ENCODE measurements at regions not wholly inside any gene's neighbourhood (a gene's known extent, or its start where the extent isn't known, plus 50 kb on each side); places are given as distances from the start of the nearest gene placed in this dataset.
A peak's percentile ranks its signal among the peaks of the same experiment; 100 is the strongest.

DNA sequence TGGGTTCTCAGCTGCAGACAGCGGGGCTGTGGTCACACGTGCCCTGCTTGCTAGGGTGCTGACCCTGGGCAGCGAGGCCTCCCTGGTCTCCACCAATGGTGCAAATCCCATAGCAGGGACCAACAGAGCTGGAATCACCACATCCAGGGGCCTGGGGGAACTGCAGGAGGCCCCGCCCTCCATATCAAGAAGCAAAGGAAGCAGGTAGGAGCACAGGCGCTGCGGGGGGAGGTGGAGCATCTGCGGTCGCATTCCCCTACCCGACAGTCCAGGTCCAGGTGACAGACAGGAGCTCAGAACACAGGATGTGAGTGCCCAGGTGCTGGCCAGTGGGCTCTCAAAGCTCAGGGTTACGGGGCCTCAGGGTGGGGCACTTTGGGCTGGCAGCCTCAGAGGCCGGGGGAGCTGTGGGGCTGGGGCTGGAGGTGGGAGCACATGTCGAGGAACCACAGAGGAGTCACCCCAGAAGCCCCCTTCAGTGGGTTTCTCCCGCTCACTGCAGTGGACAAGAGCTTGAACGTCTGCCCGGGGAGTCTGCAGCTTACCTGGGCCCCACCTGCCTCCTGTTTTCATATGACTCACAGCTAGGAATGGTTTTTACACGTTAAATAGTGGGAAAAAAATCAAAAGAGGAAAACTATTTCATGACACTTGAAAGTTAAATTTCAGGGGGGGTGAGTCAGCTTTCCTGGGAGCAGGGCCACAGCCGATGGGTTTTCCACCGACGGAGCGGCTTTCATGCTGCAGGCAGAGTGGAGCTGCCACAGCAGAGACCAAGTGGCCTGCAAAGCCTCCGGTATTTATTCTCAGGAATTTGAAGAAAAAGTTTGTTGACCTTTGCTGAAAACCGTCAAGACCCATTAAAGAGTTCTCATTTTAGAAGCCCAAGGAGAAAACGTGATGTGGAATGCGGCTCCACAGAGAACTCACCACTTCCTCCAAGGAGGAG is 148.7 kb upstream of the PPP2R2D start:
- Histone ChIP-seq H3K4me1 (ENCODE audit: control insufficient read depth, insufficient read depth, low read length) (peaks cover 50% of the 10 kb centered on the region), H3K9me3 (ENCODE audit: control insufficient read depth, low read length) (no peaks in the 10 kb centered on the region), H3K36me3 (ENCODE audit: control insufficient read depth, insufficient read depth, low read length) (no peaks in the 10 kb centered on the region), H3K4me3 (ENCODE audit: insufficient read depth, low read depth, low read length) (no peak overlapping the region), H3K27ac (ENCODE audit: insufficient read depth, low read depth, low read length, poor library complexity, severe bottlenecking) (peak overlapping the region; percentile 20), H3K27me3 (ENCODE audit: control insufficient read depth, insufficient read depth, low read length, poor library complexity, severe bottlenecking) (no peaks in the 10 kb centered on the region)
- 73 to 74% methylated on average over 24 of the region's 24 CpGs for WGBS, 2 experiments

DNA sequence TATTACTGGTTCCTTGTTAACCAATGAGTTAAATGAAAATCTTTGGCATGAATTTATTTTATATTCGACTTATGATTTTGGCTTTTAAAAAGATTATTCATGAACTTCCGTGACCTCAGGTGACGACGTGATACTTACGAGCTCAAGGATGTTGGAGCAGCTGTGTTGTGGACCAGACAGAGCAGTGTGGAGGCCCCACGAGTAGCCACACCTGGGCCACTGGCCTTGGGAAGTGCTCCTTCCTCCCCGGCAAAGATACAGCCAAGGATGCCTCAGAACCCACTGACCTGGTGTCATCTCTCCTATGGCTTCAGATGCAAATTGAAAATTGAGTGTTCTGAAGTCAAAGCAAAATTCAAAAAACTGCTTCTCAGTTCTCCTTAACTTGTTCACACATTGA is 147.5 kb upstream of the PPP2R2D start:
- H3K4me3 ChIP-seq (ENCODE audit: insufficient read depth, low read depth, low read length) = no peak overlapping the region
- no peaks in the 10 kb centered on the region for H3K9me3 ChIP-seq (ENCODE audit: control insufficient read depth, low read length)
- no peaks in the 10 kb centered on the region for H3K36me3 ChIP-seq (ENCODE audit: control insufficient read depth, insufficient read depth, low read length)
- 86 to 89% methylated on average over 7 of the region's 7 CpGs for WGBS, 2 experiments
- H3K27me3 ChIP-seq (ENCODE audit: control insufficient read depth, insufficient read depth, low read length, poor library complexity, severe bottlenecking) = no peaks in the 10 kb centered on the region
- H3K27ac ChIP-seq (ENCODE audit: insufficient read depth, low read depth, low read length, poor library complexity, severe bottlenecking) = no peak overlapping the region
- peaks cover 55% of the 10 kb centered on the region for H3K4me1 ChIP-seq (ENCODE audit: control insufficient read depth, insufficient read depth, low read length)

DNA sequence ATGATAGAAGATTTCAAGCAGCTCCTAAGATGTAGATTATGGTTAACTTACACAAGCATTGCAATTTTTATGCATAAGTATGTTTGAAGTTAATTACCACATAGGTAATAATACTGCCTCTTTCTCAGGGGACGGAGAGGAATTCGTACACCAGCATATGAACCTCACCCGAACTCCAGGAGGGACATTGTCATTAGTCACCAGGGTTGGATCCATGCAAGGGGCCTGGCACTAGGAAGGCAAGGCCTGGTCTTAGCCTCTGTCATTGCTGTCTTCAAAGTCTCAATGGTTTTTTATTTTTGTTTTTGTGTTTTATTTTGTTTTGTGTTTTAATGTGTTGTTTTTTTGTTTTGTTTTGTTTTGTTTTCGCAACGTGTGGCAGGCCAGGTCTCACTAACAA is 145.6 kb upstream of the PPP2R2D start:
- no peak overlapping the region for H3K27ac ChIP-seq (ENCODE audit: insufficient read depth, low read depth, low read length, poor library complexity, severe bottlenecking)
- 92 to 93% methylated on average over 5 of the region's 5 CpGs for WGBS, 2 experiments
- peaks cover 46% of the 10 kb centered on the region for H3K4me1 ChIP-seq (ENCODE audit: control insufficient read depth, insufficient read depth, low read length)
- no peaks in the 10 kb centered on the region for H3K36me3 ChIP-seq (ENCODE audit: control insufficient read depth, insufficient read depth, low read length)
- H3K27me3 ChIP-seq (ENCODE audit: control insufficient read depth, insufficient read depth, low read length, poor library complexity, severe bottlenecking) = no peaks in the 10 kb centered on the region
- no peak overlapping the region for H3K4me3 ChIP-seq (ENCODE audit: insufficient read depth, low read depth, low read length)
- H3K9me3 ChIP-seq (ENCODE audit: control insufficient read depth, low read length) = no peaks in the 10 kb centered on the region

DNA sequence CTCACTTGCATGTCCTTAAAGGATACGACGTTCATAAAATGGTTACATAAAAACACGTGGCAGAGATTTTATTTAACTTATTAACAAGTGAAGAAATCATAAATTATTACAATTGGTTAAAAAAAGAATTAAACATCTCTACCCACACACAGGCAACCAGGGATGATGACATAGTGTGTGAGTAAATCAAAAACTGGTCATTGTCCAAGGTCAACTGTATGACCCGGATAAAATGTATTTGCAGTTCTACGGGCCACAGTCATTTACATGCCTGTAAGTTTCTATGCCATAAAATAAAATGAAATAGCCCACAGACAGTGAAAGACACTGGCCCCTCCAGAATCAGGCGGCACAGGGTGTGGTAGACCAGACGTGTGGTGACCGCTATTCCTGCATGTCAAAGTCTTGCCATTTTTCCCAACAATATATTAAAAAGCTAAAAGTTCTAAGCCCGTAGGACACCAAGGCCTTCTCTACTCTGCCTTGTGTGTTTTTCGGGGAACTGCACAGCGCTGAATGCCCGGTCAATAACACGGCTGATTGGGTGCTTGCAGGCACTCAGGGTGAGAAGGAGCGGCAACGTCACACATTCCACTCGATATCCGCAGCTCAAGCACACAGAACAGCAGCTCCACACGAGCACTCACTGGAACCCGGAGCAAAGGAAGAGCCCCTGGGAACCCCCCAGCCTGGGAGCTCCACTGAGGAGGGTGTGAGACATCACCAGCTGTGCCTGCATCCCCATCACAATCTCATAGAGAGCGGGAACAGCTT is 143.3 kb upstream of the PPP2R2D start:
- Histone ChIP-seq H3K4me3 (ENCODE audit: insufficient read depth, low read depth, low read length) (no peak overlapping the region), H3K36me3 (ENCODE audit: control insufficient read depth, insufficient read depth, low read length) (no peaks in the 10 kb centered on the region), H3K9me3 (ENCODE audit: control insufficient read depth, low read length) (no peaks in the 10 kb centered on the region), H3K27me3 (ENCODE audit: control insufficient read depth, insufficient read depth, low read length, poor library complexity, severe bottlenecking) (no peaks in the 10 kb centered on the region), H3K27ac (ENCODE audit: insufficient read depth, low read depth, low read length, poor library complexity, severe bottlenecking) (no peak overlapping the region), H3K4me1 (ENCODE audit: control insufficient read depth, insufficient read depth, low read length) (peaks cover 35% of the 10 kb centered on the region)
- WGBS, 2 experiments = 94% methylated on average over 17 to 19 of the region's 20 CpGs

DNA sequence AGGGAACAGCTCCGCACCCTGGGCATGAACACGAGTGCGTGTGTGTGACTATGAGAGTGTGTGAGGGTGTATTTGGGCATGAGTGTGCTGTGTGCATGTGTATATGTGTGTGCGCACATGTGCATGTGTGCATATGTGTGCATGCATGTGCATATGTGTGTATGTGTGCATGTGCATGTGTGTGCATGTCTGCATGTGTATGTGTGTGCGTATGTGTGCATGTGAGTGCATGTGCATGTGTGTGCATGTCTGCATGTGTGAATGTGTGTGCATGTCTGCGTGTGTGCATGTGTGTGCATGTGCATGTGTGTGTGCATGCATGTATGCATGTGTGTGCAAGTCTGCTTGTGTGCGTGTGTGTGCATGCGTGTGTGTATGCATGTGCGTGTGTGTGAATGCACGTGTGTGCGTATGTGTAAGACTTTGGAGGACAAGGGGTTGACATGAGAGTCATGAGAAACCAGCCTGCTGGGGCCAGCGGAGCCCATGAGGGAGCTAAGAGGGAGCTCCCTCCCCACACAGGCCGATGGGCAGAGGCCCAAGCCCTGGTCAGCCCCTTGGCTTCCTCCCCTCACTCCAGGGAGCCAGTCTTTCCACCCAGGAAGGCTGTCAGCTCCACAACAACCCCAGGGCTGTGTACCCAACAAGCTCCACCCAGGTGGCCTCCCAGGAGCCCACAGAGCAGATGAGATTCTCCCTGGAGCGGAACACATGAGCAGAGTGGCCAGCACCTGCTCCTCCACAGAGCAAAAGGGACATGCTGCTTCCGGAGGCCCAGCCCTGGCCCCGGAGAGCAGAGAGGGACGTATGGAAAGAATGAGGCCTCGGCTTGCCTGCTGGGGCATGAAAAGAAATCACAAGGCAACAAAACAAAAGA is 142.5 kb upstream of the PPP2R2D start:
- 71% methylated on average over 18 of the region's 18 CpGs for WGBS, 2 experiments
- H3K4me1 ChIP-seq (ENCODE audit: control insufficient read depth, insufficient read depth, low read length) = peaks cover 40% of the 10 kb centered on the region
- H3K9me3 ChIP-seq (ENCODE audit: control insufficient read depth, low read length) = no peaks in the 10 kb centered on the region
- peak overlapping the region; percentile 11 for H3K27ac ChIP-seq (ENCODE audit: insufficient read depth, low read depth, low read length, poor library complexity, severe bottlenecking)
- no peaks in the 10 kb centered on the region for H3K27me3 ChIP-seq (ENCODE audit: control insufficient read depth, insufficient read depth, low read length, poor library complexity, severe bottlenecking)
- H3K4me3 ChIP-seq (ENCODE audit: insufficient read depth, low read depth, low read length) = no peak overlapping the region
- no peaks in the 10 kb centered on the region for H3K36me3 ChIP-seq (ENCODE audit: control insufficient read depth, insufficient read depth, low read length)

DNA sequence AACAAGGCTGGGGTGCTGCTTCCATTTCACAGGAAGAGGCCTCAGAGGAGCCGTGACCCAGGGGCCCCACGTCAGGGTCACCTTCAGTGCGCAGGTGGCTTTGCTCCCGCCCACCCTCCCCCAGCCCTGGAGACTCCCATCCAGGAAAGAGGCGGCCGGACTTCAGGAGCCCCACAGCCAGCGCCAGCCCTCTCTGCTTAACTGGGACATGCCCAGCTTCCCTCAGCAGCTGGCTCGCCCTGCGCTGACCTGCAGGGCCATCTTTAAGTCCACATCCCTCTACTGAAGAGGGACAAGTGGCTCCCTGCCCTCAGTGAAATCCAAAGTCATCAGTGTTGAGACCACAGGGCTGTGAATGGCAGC is 141.9 kb upstream of the PPP2R2D start:
- H3K9me3 ChIP-seq (ENCODE audit: control insufficient read depth, low read length) = no peaks in the 10 kb centered on the region
- H3K27ac ChIP-seq (ENCODE audit: insufficient read depth, low read depth, low read length, poor library complexity, severe bottlenecking) = no peak overlapping the region
- WGBS, 2 experiments = 51 to 54% methylated on average over 8 to 9 of the region's 9 CpGs
- peaks cover 46% of the 10 kb centered on the region for H3K4me1 ChIP-seq (ENCODE audit: control insufficient read depth, insufficient read depth, low read length)
- H3K27me3 ChIP-seq (ENCODE audit: control insufficient read depth, insufficient read depth, low read length, poor library complexity, severe bottlenecking) = no peaks in the 10 kb centered on the region
- H3K36me3 ChIP-seq (ENCODE audit: control insufficient read depth, insufficient read depth, low read length) = no peaks in the 10 kb centered on the region
- no peak overlapping the region for H3K4me3 ChIP-seq (ENCODE audit: insufficient read depth, low read depth, low read length)

DNA sequence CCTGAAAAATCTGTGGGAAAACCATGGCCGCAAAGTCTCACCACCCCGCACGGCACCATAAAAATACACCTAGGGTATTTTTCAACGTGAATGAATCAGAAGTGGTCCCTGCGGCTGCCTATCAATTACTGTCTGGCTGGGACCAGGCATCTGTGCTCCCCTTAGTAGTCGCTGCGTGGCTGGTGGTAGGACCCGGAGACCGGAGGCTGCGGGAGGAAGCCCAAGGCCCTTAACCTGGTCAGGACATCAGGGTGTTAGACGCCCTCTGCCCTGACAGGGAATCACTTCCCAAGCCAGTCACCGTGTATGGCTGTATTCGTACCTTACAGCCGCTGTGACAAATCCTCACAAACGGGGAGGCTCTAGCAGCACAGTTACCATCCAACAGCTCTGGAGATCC is 141.5 kb upstream of the PPP2R2D start:
- no peaks in the 10 kb centered on the region for H3K27me3 ChIP-seq (ENCODE audit: control insufficient read depth, insufficient read depth, low read length, poor library complexity, severe bottlenecking)
- peaks cover 49% of the 10 kb centered on the region for H3K4me1 ChIP-seq (ENCODE audit: control insufficient read depth, insufficient read depth, low read length)
- H3K27ac ChIP-seq (ENCODE audit: insufficient read depth, low read depth, low read length, poor library complexity, severe bottlenecking) = no peak overlapping the region
- H3K36me3 ChIP-seq (ENCODE audit: control insufficient read depth, insufficient read depth, low read length) = no peaks in the 10 kb centered on the region
- no peaks in the 10 kb centered on the region for H3K9me3 ChIP-seq (ENCODE audit: control insufficient read depth, low read length)
- no peak overlapping the region for H3K4me3 ChIP-seq (ENCODE audit: insufficient read depth, low read depth, low read length)
- WGBS, 2 experiments = 92 to 93% methylated on average over 15 of the region's 15 CpGs

DNA sequence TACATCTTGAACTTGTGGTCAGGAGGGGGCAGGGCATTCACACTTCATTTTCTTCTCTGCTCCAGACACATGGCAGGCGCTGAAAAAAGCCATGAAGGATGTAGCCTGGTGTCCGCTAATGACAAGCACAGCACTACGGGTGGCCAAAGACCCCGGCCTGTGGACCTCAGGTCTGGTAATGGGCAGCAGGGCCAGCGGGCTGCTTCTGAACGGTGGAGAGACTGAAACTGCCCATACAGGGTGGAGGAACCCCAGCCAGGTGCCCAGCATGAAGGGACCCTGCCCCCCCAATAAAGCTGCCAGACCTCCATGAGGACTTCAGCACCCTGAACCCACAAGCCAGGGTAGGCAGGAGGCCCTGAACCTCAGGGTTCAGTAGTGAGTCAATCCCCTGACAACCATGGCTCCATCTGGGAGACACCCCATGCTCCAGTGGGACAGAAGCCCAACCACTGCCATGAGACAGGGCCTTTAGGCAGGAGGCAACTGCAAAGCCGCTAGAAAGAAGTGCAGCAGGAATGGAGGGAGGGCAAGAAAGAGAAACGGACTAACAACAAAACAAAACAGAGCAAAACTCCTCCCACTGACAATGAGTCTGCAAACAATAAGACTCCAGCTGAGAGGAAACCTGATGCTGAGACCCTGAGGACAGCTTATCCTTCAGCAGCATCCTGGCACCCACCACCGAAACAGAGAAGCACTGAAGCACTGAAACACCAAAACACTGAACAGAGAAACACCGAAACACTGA is 140.2 kb upstream of the PPP2R2D start:
- Histone ChIP-seq H3K27me3 (ENCODE audit: control insufficient read depth, insufficient read depth, low read length, poor library complexity, severe bottlenecking) (no peaks in the 10 kb centered on the region), H3K36me3 (ENCODE audit: control insufficient read depth, insufficient read depth, low read length) (no peaks in the 10 kb centered on the region), H3K4me1 (ENCODE audit: control insufficient read depth, insufficient read depth, low read length) (peaks cover 49% of the 10 kb centered on the region), H3K4me3 (ENCODE audit: insufficient read depth, low read depth, low read length) (no peak overlapping the region), H3K9me3 (ENCODE audit: control insufficient read depth, low read length) (no peaks in the 10 kb centered on the region), H3K27ac (ENCODE audit: insufficient read depth, low read depth, low read length, poor library complexity, severe bottlenecking) (no peak overlapping the region)
- 64 to 67% methylated on average over 10 of the region's 10 CpGs for WGBS, 2 experiments

DNA sequence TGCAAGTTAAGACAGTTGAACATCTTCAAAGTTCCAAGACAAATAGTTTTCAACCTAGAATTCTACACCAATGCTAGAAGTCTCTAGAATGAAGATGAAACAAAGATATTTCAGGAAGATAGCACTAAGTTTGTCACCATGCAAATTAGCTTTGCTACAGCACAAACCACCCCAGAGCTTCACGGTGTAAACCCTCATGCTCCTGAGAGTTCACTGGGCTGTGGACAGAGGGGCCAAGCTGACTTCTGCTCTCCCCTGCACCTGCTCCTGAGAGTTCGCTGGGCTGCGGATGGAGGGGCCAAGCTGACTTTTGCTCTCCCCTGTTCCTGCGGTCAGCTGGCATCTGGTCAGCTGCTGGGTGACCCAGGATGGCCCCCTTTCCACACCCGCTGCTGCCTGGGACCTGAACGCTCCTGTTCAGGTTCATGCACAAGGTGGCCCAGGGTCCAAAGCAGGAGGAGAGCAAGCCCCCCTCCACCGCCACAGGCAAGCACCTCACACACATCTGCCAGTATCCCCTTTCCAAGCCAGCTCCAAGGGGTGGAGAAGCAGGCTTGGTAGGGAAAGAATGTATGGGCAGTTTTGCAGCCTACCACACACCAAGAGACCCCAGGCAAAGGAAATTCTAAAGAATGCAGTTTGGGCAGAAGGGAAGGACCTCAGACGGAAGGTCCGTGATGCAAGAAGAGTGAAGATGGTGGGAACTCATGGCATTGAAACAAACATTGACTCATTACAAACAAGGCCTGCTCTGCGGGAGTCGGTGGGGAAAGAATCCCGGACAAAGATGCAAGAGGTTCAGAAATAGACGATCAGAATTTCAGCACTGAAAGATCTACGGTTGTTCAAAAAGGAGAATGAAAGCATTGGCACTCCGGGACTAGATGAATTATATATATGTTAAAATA is 137.8 kb upstream of the PPP2R2D start:
- H3K9me3 ChIP-seq (ENCODE audit: control insufficient read depth, low read length) = no peaks in the 10 kb centered on the region
- H3K27me3 ChIP-seq (ENCODE audit: control insufficient read depth, insufficient read depth, low read length, poor library complexity, severe bottlenecking) = no peaks in the 10 kb centered on the region
- peaks cover 36% of the 10 kb centered on the region for H3K4me1 ChIP-seq (ENCODE audit: control insufficient read depth, insufficient read depth, low read length)
- 79 to 82% methylated on average over 13 to 15 of the region's 15 CpGs for WGBS, 2 experiments
- no peak overlapping the region for H3K4me3 ChIP-seq (ENCODE audit: insufficient read depth, low read depth, low read length)
- H3K27ac ChIP-seq (ENCODE audit: insufficient read depth, low read depth, low read length, poor library complexity, severe bottlenecking) = no peak overlapping the region
- no peaks in the 10 kb centered on the region for H3K36me3 ChIP-seq (ENCODE audit: control insufficient read depth, insufficient read depth, low read length)
